HFF-Myc (cell line): ENCODE measurements at regions not wholly inside any gene's neighbourhood (a gene's known extent, or its start where the extent isn't known, plus 50 kb on each side); places are given as distances from the start of the nearest gene placed in this dataset.

Experiments
- DNase-seq: peaks from one replicate; pipeline ENCODE4 v3.0.0-alpha.2; 2011; ENCODE audit warnings: low read depth; ENCODE audit errors: extremely low read depth
- H3K4me3 ChIP-seq: replicated peaks from 2 replicates; pipeline ENCODE4 v1.5.1; 2011; ENCODE audit warnings: low read depth, mild to moderate bottlenecking, control low read depth, low read length
- CTCF ChIP-seq: IDR thresholded peaks from 2 replicates; pipeline ENCODE4 v1.5.1; 2012; ENCODE audit warnings: mild to moderate bottlenecking, low read depth, low read length, control low read depth; ENCODE audit errors: missing control alignments

GRCh38 chr20:7490288-7490687, 450.0 kb downstream of the HAO1 start:
- H3K4me3 ChIP-seq = no peak overlapping the region
- no peak for DNase-seq
- no peak for TF ChIP-seq CTCF

DNA sequence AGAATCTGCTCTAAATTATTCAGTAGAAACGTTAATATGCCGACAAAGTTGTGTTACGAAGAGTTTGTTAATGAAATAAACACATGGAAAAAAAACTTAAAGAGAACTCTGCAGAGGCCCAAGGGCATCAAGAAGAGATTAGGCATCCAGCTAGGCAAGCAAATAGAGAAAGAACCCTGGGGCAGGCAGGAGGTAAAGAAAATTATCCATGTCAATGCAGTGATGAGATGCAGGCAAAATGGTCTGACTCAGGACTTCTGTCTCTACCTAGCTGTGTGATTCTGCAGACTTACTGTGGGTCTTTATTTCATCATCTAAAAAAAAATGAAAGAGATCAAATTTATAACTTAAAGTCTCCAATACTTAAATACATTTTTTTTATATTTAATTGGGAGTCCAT, 448.0 kb downstream of the HAO1 start:
- no peak overlapping the region for H3K4me3 ChIP-seq
- no peak for DNase-seq
- no peak for TF ChIP-seq CTCF

- TF ChIP-seq CTCF = no peak
- no peak overlapping the region for H3K4me3 ChIP-seq
- no peak for DNase-seq
Measured at GRCh38 chr20:7493311-7493710, 446.9 kb downstream of the HAO1 start.

GRCh38 chr20:7496394-7496991, 443.8 kb downstream of the HAO1 start:
- no peak for TF ChIP-seq CTCF
- H3K4me3 ChIP-seq = no peak overlapping the region
- no peak for DNase-seq

GRCh38 chr20:7497985-7498384, 442.3 kb downstream of the HAO1 start:
- no peak overlapping the region for H3K4me3 ChIP-seq
- no peak for DNase-seq
- TF ChIP-seq CTCF = no peak

GRCh38 chr20:7499201-7499600, 441.1 kb downstream of the HAO1 start:
- TF ChIP-seq CTCF = no peak
- DNase-seq = no peak
- no peak overlapping the region for H3K4me3 ChIP-seq

- no peak for TF ChIP-seq CTCF
- no peak overlapping the region for H3K4me3 ChIP-seq
- DNase-seq = no peak
Measured at GRCh38 chr20:7500231-7500663, 440.0 kb downstream of the HAO1 start.
